ENCODE measurements at regions not wholly inside any gene's neighbourhood (a gene's known extent, or its start where the extent isn't known, plus 50 kb on each side); places are given as distances from the start of the nearest gene placed in this dataset.

DNA sequence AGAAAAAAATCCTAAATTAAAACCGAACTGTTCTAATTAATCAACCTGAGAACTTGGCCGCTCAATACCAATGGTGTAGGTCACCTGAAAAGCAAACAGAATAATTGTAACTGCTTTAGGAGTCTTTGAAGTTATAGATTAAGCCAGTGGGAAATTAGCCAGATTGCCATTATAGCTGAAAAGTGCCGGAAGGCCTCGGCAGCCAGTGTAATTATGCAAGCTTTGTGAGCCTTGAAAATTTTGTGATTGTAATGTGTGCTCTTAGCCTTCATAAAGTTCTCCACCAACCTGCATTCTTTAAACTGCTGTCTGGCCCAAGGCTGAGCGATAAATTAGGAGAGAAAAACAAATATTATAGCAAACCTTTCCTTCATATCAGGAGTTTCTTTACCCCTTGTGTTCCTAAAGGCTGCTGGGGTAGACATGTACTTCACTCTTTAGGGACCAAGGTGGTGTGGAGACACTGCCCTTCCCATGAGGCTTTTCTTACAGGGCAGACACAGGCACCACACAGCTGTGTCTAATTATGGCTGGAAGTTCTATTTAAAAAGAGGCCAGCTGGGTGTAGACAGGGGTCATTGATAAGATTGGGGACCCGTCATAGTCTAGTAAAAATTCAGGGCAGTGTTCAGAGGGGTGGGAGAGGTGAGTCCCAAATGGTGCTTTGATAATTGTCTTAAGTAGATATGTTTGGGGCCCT is 991.2 kb downstream of the FLRT2 start:
- Histone ChIP-seq H3K4me3 (no peak overlapping the region), H3K27ac (replicated peaks) (no peak overlapping the region), H3K4me1 (no peaks in the 10 kb centered on the region), H3K9me3 (replicated peaks) (no peaks in the 10 kb centered on the region), H3K36me3 (no peaks in the 10 kb centered on the region), H3K27me3 (ENCODE audit: low read depth) (no peaks in the 10 kb centered on the region)
- DNase-seq, result no peak
- intact Hi-C loops (cut with micrococcal nuclease), result no loop called here
- TF ChIP-seq, protein P1, sequence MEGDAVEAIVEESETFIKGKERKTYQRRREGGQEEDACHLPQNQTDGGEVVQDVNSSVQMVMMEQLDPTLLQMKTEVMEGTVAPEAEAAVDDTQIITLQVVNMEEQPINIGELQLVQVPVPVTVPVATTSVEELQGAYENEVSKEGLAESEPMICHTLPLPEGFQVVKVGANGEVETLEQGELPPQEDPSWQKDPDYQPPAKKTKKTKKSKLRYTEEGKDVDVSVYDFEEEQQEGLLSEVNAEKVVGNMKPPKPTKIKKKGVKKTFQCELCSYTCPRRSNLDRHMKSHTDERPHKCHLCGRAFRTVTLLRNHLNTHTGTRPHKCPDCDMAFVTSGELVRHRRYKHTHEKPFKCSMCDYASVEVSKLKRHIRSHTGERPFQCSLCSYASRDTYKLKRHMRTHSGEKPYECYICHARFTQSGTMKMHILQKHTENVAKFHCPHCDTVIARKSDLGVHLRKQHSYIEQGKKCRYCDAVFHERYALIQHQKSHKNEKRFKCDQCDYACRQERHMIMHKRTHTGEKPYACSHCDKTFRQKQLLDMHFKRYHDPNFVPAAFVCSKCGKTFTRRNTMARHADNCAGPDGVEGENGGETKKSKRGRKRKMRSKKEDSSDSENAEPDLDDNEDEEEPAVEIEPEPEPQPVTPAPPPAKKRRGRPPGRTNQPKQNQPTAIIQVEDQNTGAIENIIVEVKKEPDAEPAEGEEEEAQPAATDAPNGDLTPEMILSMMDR (IDR thresholded peaks at IDR 0.05; ENCODE audit: borderline replicate concordance), result no peak

DNA sequence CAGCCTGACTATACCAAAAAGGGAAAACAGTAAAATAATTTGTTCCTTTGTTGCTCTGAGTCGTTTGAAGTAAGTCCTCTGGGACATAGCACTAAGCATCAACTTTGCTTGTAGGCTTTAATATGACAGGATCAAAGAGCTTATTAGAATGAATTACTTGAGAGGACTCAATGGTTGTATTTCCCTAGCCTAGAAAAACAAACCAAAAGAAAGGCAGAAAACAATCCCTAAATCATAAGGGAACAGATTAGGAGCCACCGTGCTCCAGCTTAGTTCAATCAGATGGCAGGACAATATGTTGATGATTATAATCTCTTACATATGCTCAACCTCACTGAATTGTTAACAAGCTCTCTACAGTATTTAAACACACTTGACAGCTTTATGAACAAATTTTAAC is 988.4 kb downstream of the FLRT2 start:
- no peak overlapping the region for H3K4me3 ChIP-seq
- TF ChIP-seq, protein P1 (IDR thresholded peaks at IDR 0.05; ENCODE audit: borderline replicate concordance), result no peak
- H3K9me3 ChIP-seq (replicated peaks), result no peaks in the 10 kb centered on the region
- no peak overlapping the region for H3K27ac ChIP-seq (replicated peaks)
- no peaks in the 10 kb centered on the region for H3K4me1 ChIP-seq
- no peaks in the 10 kb centered on the region for H3K36me3 ChIP-seq
- no peaks in the 10 kb centered on the region for H3K27me3 ChIP-seq (ENCODE audit: low read depth)
- DNase-seq, result no peak
- intact Hi-C loops (cut with micrococcal nuclease), result no loop called here

DNA sequence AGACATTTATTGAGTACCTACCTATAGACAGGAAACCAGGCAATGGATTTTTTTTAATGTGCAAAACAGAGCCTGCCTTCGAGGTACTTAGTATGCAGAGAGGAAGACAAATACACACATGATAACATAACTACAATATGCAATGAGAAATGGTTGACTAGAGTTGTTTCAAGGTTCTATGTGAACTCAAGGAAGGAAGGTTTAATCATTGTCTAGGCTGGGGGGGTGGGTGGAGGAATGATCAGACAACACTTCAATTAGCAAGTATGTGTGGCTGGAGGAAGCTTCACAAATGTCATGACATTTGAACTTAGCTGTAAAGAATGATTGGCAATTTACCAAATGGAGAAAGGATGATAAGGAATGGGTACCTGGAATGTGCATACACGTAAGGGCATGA is 985.3 kb downstream of the FLRT2 start:
- H3K27ac ChIP-seq (replicated peaks), result no peak overlapping the region
- no peaks in the 10 kb centered on the region for H3K4me1 ChIP-seq
- no peak for DNase-seq
- H3K9me3 ChIP-seq (replicated peaks), result no peaks in the 10 kb centered on the region
- H3K4me3 ChIP-seq, result no peak overlapping the region
- no peaks in the 10 kb centered on the region for H3K27me3 ChIP-seq (ENCODE audit: low read depth)
- TF ChIP-seq, protein P1 (IDR thresholded peaks at IDR 0.05; ENCODE audit: borderline replicate concordance), result no peak
- H3K36me3 ChIP-seq, result no peaks in the 10 kb centered on the region
- intact Hi-C loops (cut with micrococcal nuclease), result no loop called here

DNA sequence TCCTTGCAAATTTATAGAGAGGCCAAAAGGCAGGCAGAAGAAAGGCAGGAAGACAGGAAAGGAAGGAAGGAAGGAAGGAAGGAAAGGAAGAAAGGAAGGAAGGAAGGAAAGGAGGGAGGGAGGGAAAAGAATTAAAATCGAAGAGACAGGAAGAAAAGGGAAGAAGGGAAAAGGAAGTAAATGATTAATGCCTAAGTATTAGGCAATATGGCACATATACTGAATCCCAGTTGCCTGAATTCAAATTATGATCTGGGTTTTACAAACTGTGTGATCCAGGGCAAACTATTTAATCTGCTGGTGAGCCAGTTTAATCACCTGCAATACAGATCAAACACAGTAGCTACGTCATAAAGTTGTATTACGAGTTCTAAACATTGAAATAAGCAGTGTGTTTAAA is 983.6 kb downstream of the FLRT2 start:
- intact Hi-C loops (cut with micrococcal nuclease), result no loop called here
- TF ChIP-seq, protein P1 (IDR thresholded peaks at IDR 0.05; ENCODE audit: borderline replicate concordance), result no peak
- Histone ChIP-seq H3K4me1 (no peaks in the 10 kb centered on the region), H3K36me3 (no peaks in the 10 kb centered on the region), H3K27me3 (ENCODE audit: low read depth) (no peaks in the 10 kb centered on the region), H3K9me3 (replicated peaks) (no peaks in the 10 kb centered on the region), H3K27ac (replicated peaks) (no peak overlapping the region), H3K4me3 (no peak overlapping the region)
- DNase-seq, result no peak

DNA sequence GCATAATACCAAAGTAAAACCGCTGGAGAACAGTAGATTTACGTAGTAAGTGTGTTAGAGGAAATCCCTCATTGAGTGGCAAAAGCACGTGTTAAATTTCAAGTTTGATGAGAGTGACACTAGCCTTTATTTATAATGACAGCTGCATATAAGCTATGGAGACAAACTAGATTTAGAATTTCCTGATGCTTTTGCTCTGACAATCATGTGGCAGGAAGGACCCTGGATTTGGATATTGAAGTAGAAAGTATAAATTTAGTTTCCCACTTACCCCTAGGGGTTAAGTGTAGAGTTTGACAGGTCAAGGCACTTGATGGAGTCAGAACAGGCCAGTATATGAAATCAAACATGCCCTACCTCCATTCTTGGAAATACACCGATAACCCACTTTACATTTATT is 983.1 kb downstream of the FLRT2 start:
- Histone ChIP-seq H3K36me3 (no peaks in the 10 kb centered on the region), H3K9me3 (replicated peaks) (no peaks in the 10 kb centered on the region), H3K4me3 (no peak overlapping the region), H3K4me1 (no peaks in the 10 kb centered on the region), H3K27me3 (ENCODE audit: low read depth) (no peaks in the 10 kb centered on the region), H3K27ac (replicated peaks) (no peak overlapping the region)
- TF ChIP-seq, protein P1 (IDR thresholded peaks at IDR 0.05; ENCODE audit: borderline replicate concordance), result no peak
- intact Hi-C loops (cut with micrococcal nuclease), result no loop called here
- DNase-seq, result no peak
